ENCODE measurements at regions not wholly inside any gene's neighbourhood (a gene's known extent, or its start where the extent isn't known, plus 50 kb on each side); places are given as distances from the start of the nearest gene placed in this dataset.
"Not testable (repeated sequence)": the region's sequence is repeated elsewhere in the genome, so short reads cannot be mapped to it uniquely, and the experiment has no call there.

- H3K27me3 ChIP-seq (ENCODE audit: control insufficient read depth in 2 of 2, insufficient read depth in 1 of 2, low read length in 1 of 2), result peaks cover 0 to 6% of the 10 kb centered on the region in 2 donors
- H3K4me1 ChIP-seq (ENCODE audit: control insufficient read depth in 2 of 2, insufficient read depth in 2 of 2, low read length in 2 of 2), result no peaks in the 10 kb centered on the region
- WGBS, result 53% methylated on average over 9 of the region's 9 CpGs
- no peak for DNase-seq (ENCODE audit: low read depth in 6 of 9, low spot score in 9 of 9)
- H3K4me3 ChIP-seq (ENCODE audit: low read length in 2 of 2), result no peak overlapping the region
- no peaks in the 10 kb centered on the region for H3K36me3 ChIP-seq (ENCODE audit: control insufficient read depth in 2 of 2, insufficient read depth in 2 of 2, low read length in 1 of 2)
- no peaks in the 10 kb centered on the region for H3K9me3 ChIP-seq (ENCODE audit: control insufficient read depth in 2 of 2, insufficient read depth in 1 of 2, low read length in 1 of 2)
- H3K27ac ChIP-seq (ENCODE audit: low read depth in 1 of 2, low read length in 1 of 2), result no peak overlapping the region
These were observed 199.1 kb upstream of the ZNF618 start for GRCh38 chr9:113677057-113677456.

- WGBS, result 93% methylated on average over 4 of the region's 4 CpGs
- no peaks in the 10 kb centered on the region for H3K36me3 ChIP-seq (ENCODE audit: control insufficient read depth in 2 of 2, insufficient read depth in 2 of 2, low read length in 1 of 2)
These were observed 198.5 kb upstream of the ZNF618 start for GRCh38 chr9:113677569-113677968.

GRCh38 chr9:113678119-113678858 is 197.8 kb upstream of the ZNF618 start:
- H3K9me3 ChIP-seq (ENCODE audit: control insufficient read depth in 2 of 2, insufficient read depth in 1 of 2, low read length in 1 of 2), result no peaks in the 10 kb centered on the region
- no peak overlapping the region for H3K27ac ChIP-seq (ENCODE audit: low read depth in 1 of 2, low read length in 1 of 2)
- no peak overlapping the region for H3K4me3 ChIP-seq (ENCODE audit: low read length in 2 of 2)
- no peaks in the 10 kb centered on the region for H3K4me1 ChIP-seq (ENCODE audit: control insufficient read depth in 2 of 2, insufficient read depth in 2 of 2, low read length in 2 of 2)
- 91% methylated on average over 3 of the region's 3 CpGs for WGBS
- H3K27me3 ChIP-seq (ENCODE audit: control insufficient read depth in 2 of 2, insufficient read depth in 1 of 2, low read length in 1 of 2), result peaks cover 0 to 10% of the 10 kb centered on the region in 2 donors
- H3K36me3 ChIP-seq (ENCODE audit: control insufficient read depth in 2 of 2, insufficient read depth in 2 of 2, low read length in 1 of 2), result no peaks in the 10 kb centered on the region
- DNase-seq (ENCODE audit: low read depth in 6 of 9, low spot score in 9 of 9), result no peak

More at GRCh38 chr9:113677569-113677968, 198.5 kb upstream of the ZNF618 start:
- Histone ChIP-seq H3K27ac (ENCODE audit: low read depth in 1 of 2, low read length in 1 of 2) (no peak overlapping the region), H3K4me1 (ENCODE audit: control insufficient read depth in 2 of 2, insufficient read depth in 2 of 2, low read length in 2 of 2) (no peaks in the 10 kb centered on the region), H3K4me3 (ENCODE audit: low read length in 2 of 2) (no peak overlapping the region), H3K9me3 (ENCODE audit: control insufficient read depth in 2 of 2, insufficient read depth in 1 of 2, low read length in 1 of 2) (no peaks in the 10 kb centered on the region), H3K27me3 (ENCODE audit: control insufficient read depth in 2 of 2, insufficient read depth in 1 of 2, low read length in 1 of 2) (peaks cover 0 to 9% of the 10 kb centered on the region in 2 donors)
- no peak for DNase-seq (ENCODE audit: low read depth in 6 of 9, low spot score in 9 of 9)

GRCh38 chr9:113678859-113679256 is 197.3 kb upstream of the ZNF618 start:
- no peak overlapping the region for H3K27ac ChIP-seq (ENCODE audit: low read depth in 1 of 2, low read length in 1 of 2)
- no peaks in the 10 kb centered on the region for H3K9me3 ChIP-seq (ENCODE audit: control insufficient read depth in 2 of 2, insufficient read depth in 1 of 2, low read length in 1 of 2)
- H3K36me3 ChIP-seq (ENCODE audit: control insufficient read depth in 2 of 2, insufficient read depth in 2 of 2, low read length in 1 of 2), result no peaks in the 10 kb centered on the region
- WGBS, result 95% methylated on average over 2 of the region's 2 CpGs
- no peak for DNase-seq (ENCODE audit: low read depth in 6 of 9, low spot score in 9 of 9)
- H3K4me3 ChIP-seq (ENCODE audit: low read length in 2 of 2), result no peak overlapping the region
- peaks cover 0 to 12% of the 10 kb centered on the region in 2 donors for H3K27me3 ChIP-seq (ENCODE audit: control insufficient read depth in 2 of 2, insufficient read depth in 1 of 2, low read length in 1 of 2)
- H3K4me1 ChIP-seq (ENCODE audit: control insufficient read depth in 2 of 2, insufficient read depth in 2 of 2, low read length in 2 of 2), result no peaks in the 10 kb centered on the region

- WGBS, result 41% methylated on average over 9 of the region's 9 CpGs
- H3K36me3 ChIP-seq (ENCODE audit: control insufficient read depth in 2 of 2, insufficient read depth in 2 of 2, low read length in 1 of 2), result no peaks in the 10 kb centered on the region
- H3K4me1 ChIP-seq (ENCODE audit: control insufficient read depth in 2 of 2, insufficient read depth in 2 of 2, low read length in 2 of 2), result peaks cover 0 to under 1% of the 10 kb centered on the region in 2 donors
- no peak overlapping the region for H3K27ac ChIP-seq (ENCODE audit: low read depth in 1 of 2, low read length in 1 of 2)
- H3K27me3 ChIP-seq (ENCODE audit: control insufficient read depth in 2 of 2, insufficient read depth in 1 of 2, low read length in 1 of 2), result peaks cover 0 to 25% of the 10 kb centered on the region in 2 donors
- H3K4me3 ChIP-seq (ENCODE audit: low read length in 2 of 2), result no peak overlapping the region
- DNase-seq (ENCODE audit: low read depth in 6 of 9, low spot score in 9 of 9), result peak in 5 of 9 donors; percentile 22 to 48 (median 27)
- H3K9me3 ChIP-seq (ENCODE audit: control insufficient read depth in 2 of 2, insufficient read depth in 1 of 2, low read length in 1 of 2), result no peaks in the 10 kb centered on the region
These were observed 193.8 kb upstream of the ZNF618 start for GRCh38 chr9:113682297-113682771.

- DNase-seq (ENCODE audit: low read depth in 6 of 9, low spot score in 9 of 9); H3K27ac ChIP-seq (ENCODE audit: low read depth in 1 of 2, low read length in 1 of 2); H3K4me3 ChIP-seq (ENCODE audit: low read length in 2 of 2); H3K4me1 ChIP-seq (ENCODE audit: control insufficient read depth in 2 of 2, insufficient read depth in 2 of 2, low read length in 2 of 2); H3K9me3 ChIP-seq (ENCODE audit: control insufficient read depth in 2 of 2, insufficient read depth in 1 of 2, low read length in 1 of 2); H3K36me3 ChIP-seq (ENCODE audit: control insufficient read depth in 2 of 2, insufficient read depth in 2 of 2, low read length in 1 of 2): not testable (repeated sequence)
- 78% methylated on average over 6 of the region's 6 CpGs for WGBS
- H3K27me3 ChIP-seq (ENCODE audit: control insufficient read depth in 2 of 2, insufficient read depth in 1 of 2, low read length in 1 of 2), result peaks cover 8 to 45% of the 10 kb centered on the region in 2 donors
These were observed 190.5 kb upstream of the ZNF618 start for GRCh38 chr9:113685636-113686035.

- WGBS, result 18% methylated on average over 4 of the region's 4 CpGs
- Histone ChIP-seq H3K4me3 (ENCODE audit: low read length in 2 of 2) (no peak overlapping the region), H3K4me1 (ENCODE audit: control insufficient read depth in 2 of 2, insufficient read depth in 2 of 2, low read length in 2 of 2) (peaks cover 0 to 4% of the 10 kb centered on the region in 2 donors), H3K27ac (ENCODE audit: low read depth in 1 of 2, low read length in 1 of 2) (no peak overlapping the region), H3K36me3 (ENCODE audit: control insufficient read depth in 2 of 2, insufficient read depth in 2 of 2, low read length in 1 of 2) (no peaks in the 10 kb centered on the region), H3K9me3 (ENCODE audit: control insufficient read depth in 2 of 2, insufficient read depth in 1 of 2, low read length in 1 of 2) (no peaks in the 10 kb centered on the region), H3K27me3 (ENCODE audit: control insufficient read depth in 2 of 2, insufficient read depth in 1 of 2, low read length in 1 of 2) (peaks cover 8 to 45% of the 10 kb centered on the region in 2 donors)
- no peak for DNase-seq (ENCODE audit: low read depth in 6 of 9, low spot score in 9 of 9)
These were observed 188.9 kb upstream of the ZNF618 start for GRCh38 chr9:113687107-113687679.

GRCh38 chr9:113687680-113688371 is 188.3 kb upstream of the ZNF618 start:
- Histone ChIP-seq H3K27me3 (ENCODE audit: control insufficient read depth in 2 of 2, insufficient read depth in 1 of 2, low read length in 1 of 2) (peaks cover 8 to 41% of the 10 kb centered on the region in 2 donors), H3K4me1 (ENCODE audit: control insufficient read depth in 2 of 2, insufficient read depth in 2 of 2, low read length in 2 of 2) (peaks cover 0 to 4% of the 10 kb centered on the region in 2 donors), H3K27ac (ENCODE audit: low read depth in 1 of 2, low read length in 1 of 2) (no peak overlapping the region), H3K4me3 (ENCODE audit: low read length in 2 of 2) (no peak overlapping the region), H3K9me3 (ENCODE audit: control insufficient read depth in 2 of 2, insufficient read depth in 1 of 2, low read length in 1 of 2) (no peaks in the 10 kb centered on the region), H3K36me3 (ENCODE audit: control insufficient read depth in 2 of 2, insufficient read depth in 2 of 2, low read length in 1 of 2) (no peaks in the 10 kb centered on the region)
- DNase-seq (ENCODE audit: low read depth in 6 of 9, low spot score in 9 of 9), result no peak
- 12% methylated on average over 40 of the region's 40 CpGs for WGBS

Data from thymus (tissue), 11 donors.